GM19452 (cell line): ENCODE measurements at regions not wholly inside any gene's neighbourhood (a gene's known extent, or its start where the extent isn't known, plus 50 kb on each side); places are given as distances from the start of the nearest gene placed in this dataset.
A peak's percentile ranks its signal among the peaks of the same experiment; 100 is the strongest.
"Not testable (repeated sequence)": the region's sequence is repeated elsewhere in the genome, so short reads cannot be mapped to it uniquely, and the experiment has no call there.

Experiments
- ATAC-seq: cut with Tn5 transposase; IDR thresholded peaks from one replicate; pipeline ENCODE4 v1.9.1; 2021; ENCODE audit not compliant: unreplicated experiment

GRCh38 chr7:85806321-85806720 is 619.5 kb upstream of the SEMA3D start:
- no peak for ATAC-seq

- no peak for ATAC-seq
Measured at GRCh38 chr7:85805656-85806055, 618.8 kb upstream of the SEMA3D start.

- no peak for ATAC-seq
Measured at GRCh38 chr7:85805249-85805648, 618.4 kb upstream of the SEMA3D start.

- no peak for ATAC-seq
Measured at GRCh38 chr7:85802211-85802610, 615.4 kb upstream of the SEMA3D start.

GRCh38 chr7:85796956-85797355 is 610.1 kb upstream of the SEMA3D start:
- no peak for ATAC-seq

- not testable (repeated sequence) for ATAC-seq
Measured at GRCh38 chr7:85791098-85791497, 604.2 kb upstream of the SEMA3D start.

- ATAC-seq: no peak
Measured at GRCh38 chr7:85781606-85782005, 594.8 kb upstream of the SEMA3D start.

- ATAC-seq: no peak
Measured at GRCh38 chr7:85776691-85777345, 590.0 kb upstream of the SEMA3D start.

GRCh38 chr7:85775431-85775830 is 588.6 kb upstream of the SEMA3D start:
- no peak for ATAC-seq

GRCh38 chr7:85774986-85775385 is 588.1 kb upstream of the SEMA3D start:
- no peak for ATAC-seq

GRCh38 chr7:85773116-85773728 is 586.4 kb upstream of the SEMA3D start:
- no peak for ATAC-seq

GRCh38 chr7:85771516-85771915 is 584.7 kb upstream of the SEMA3D start:
- no peak for ATAC-seq

GRCh38 chr7:85770332-85770731 is 583.5 kb upstream of the SEMA3D start:
- no peak for ATAC-seq

GRCh38 chr7:85765698-85766298 is 578.9 kb upstream of the SEMA3D start:
- ATAC-seq: no peak

GRCh38 chr7:85764034-85764433 is 577.2 kb upstream of the SEMA3D start:
- ATAC-seq: no peak

GRCh38 chr7:85757348-85757747 is 570.5 kb upstream of the SEMA3D start:
- no peak for ATAC-seq

- peak; percentile 88 for ATAC-seq
Measured at GRCh38 chr7:85750454-85750949, 563.6 kb upstream of the SEMA3D start.

GRCh38 chr7:85749696-85750453 is 563.0 kb upstream of the SEMA3D start:
- peak; percentile 31 for ATAC-seq

GRCh38 chr7:85748861-85749260 is 562.0 kb upstream of the SEMA3D start:
- no peak for ATAC-seq

GRCh38 chr7:85737426-85737825 is 550.6 kb upstream of the SEMA3D start:
- ATAC-seq: no peak

- no peak for ATAC-seq
Measured at GRCh38 chr7:85736085-85736484, 549.2 kb upstream of the SEMA3D start.

- ATAC-seq: no peak
Measured at GRCh38 chr7:85734823-85735222, 548.0 kb upstream of the SEMA3D start.
